PC-3 (cell line): ENCODE measurements at regions not wholly inside any gene's neighbourhood (a gene's known extent, or its start where the extent isn't known, plus 50 kb on each side); places are given as distances from the start of the nearest gene placed in this dataset.

Experiments
- ATAC-seq: fragments of 200-7000 bp; cut with Tn5 transposase; 2 replicates; pipeline ENCODE4 v1.9.1; 2020; ENCODE audit warnings: mild to moderate bottlenecking, moderate library complexity
- BruUV-seq: library from RNA; stranded (reverse); fragments of 400-500 nt; replicated peaks from 2 replicates; lab custom pipeline; 2021; lab: Mats Ljungman, UMichigan
- CTCF ChIA-PET: fragments of 300-600 bp; sonication (Branson Sonifier 250); formaldehyde crosslinking; loops from one replicate; lab custom pipeline; 2022; ENCODE audit warnings: antibody characterized with exemption; lab: Charles Lee
- POLR2A ChIA-PET: fragments of 300-600 bp; sonication (Branson Sonifier 250); formaldehyde crosslinking; loops from one replicate; lab custom pipeline; 2022; ENCODE audit warnings: antibody characterized with exemption; ENCODE audit not compliant: unreplicated experiment; lab: Charles Lee
- DNase-seq: peaks from one replicate; pipeline ENCODE4 v3.0.0-alpha.2; 2015
- H2AFZ ChIP-seq: fragments of 300-600 bp; sonication (generic); 2 replicates; pipeline ENCODE4 v1.6.0; 2016; ENCODE audit warnings: antibody characterized with exemption, low read length
- H3F3A ChIP-seq: fragments of 300-600 bp; sonication (generic); one replicate; pipeline ENCODE4 v1.6.0; 2017; ENCODE audit warnings: antibody characterized with exemption, low read length, control low read depth, mild to moderate bottlenecking; ENCODE audit not compliant: unreplicated experiment
- H3K27ac ChIP-seq: fragments of 300-600 bp; sonication (generic); 2 replicates; pipeline ENCODE4 v1.5.1; 2016; ENCODE audit warnings: mild to moderate bottlenecking, low read length
- H3K27me3 ChIP-seq: fragments of 300-600 bp; sonication (generic); 2 replicates; pipeline ENCODE4 v1.6.1; 2016; ENCODE audit warnings: low read length, mixed read lengths
- H3K36me3 ChIP-seq: fragments of 300-600 bp; sonication (generic); 2 replicates; pipeline ENCODE4 v1.6.1; 2016; ENCODE audit warnings: low read depth, mixed run types, low read length, mixed read lengths
- H3K4me1 ChIP-seq: fragments of 300-600 bp; sonication (generic); 2 replicates; pipeline ENCODE4 v1.5.1; 2016; ENCODE audit warnings: low read length; ENCODE audit not compliant: insufficient read depth
- H3K4me2 ChIP-seq: fragments of 300-600 bp; sonication (generic); 2 replicates; pipeline ENCODE4 v1.6.0; 2016; ENCODE audit warnings: low read length
- H3K4me3 ChIP-seq: fragments of 300-600 bp; sonication (generic); 2 replicates; pipeline ENCODE4 v1.5.1; 2016; ENCODE audit warnings: mild to moderate bottlenecking, low read length, mixed read lengths
- H3K79me2 ChIP-seq: fragments of 300-600 bp; sonication (generic); 2 replicates; pipeline ENCODE4 v1.6.1; 2017; ENCODE audit warnings: low read length, mixed read lengths
- H3K9ac ChIP-seq: fragments of 300-600 bp; sonication (generic); 2 replicates; pipeline ENCODE4 v1.6.0; 2016; ENCODE audit warnings: mild to moderate bottlenecking, low read length
- H3K9me2 ChIP-seq: fragments of 300-600 bp; sonication (generic); replicated peaks from 2 replicates; pipeline ENCODE4 v1.6.1; 2016; ENCODE audit warnings: mixed run types, low read length, mixed read lengths
- H3K9me3 ChIP-seq: fragments of 300-600 bp; sonication (generic); 2 replicates; pipeline ENCODE4 v1.6.1; 2016; ENCODE audit warnings: low read length, mixed read lengths
- H4K20me1 ChIP-seq: fragments of 300-600 bp; sonication (generic); 2 replicates; pipeline ENCODE4 v1.6.1; 2016; ENCODE audit warnings: low read length, mixed read lengths
- CTCF ChIP-seq: fragments of 300-600 bp; sonication (generic); conservative IDR thresholded peaks from 2 replicates; pipeline ENCODE4 v1.5.1; 2017; ENCODE audit warnings: antibody characterized with exemption, low read depth, mild to moderate bottlenecking, low read length
- EZH2 ChIP-seq: fragments of 300-600 bp; sonication (generic); IDR thresholded peaks from one replicate; pipeline ENCODE4 v1.6.1; 2017; ENCODE audit warnings: antibody characterized with exemption, mild to moderate bottlenecking, low read length; ENCODE audit not compliant: unreplicated experiment
- EZH2phosphoT487 ChIP-seq: fragments of 300-600 bp; sonication (generic); IDR thresholded peaks from 2 replicates; pipeline ENCODE4 v1.6.1; 2018; ENCODE audit warnings: mild to moderate bottlenecking, antibody characterized with exemption, low read length, borderline replicate concordance
- intact Hi-C: fragments of 100-400 bp; cut with micrococcal nuclease; formaldehyde crosslinking; loops from 2 replicates; pipeline ENCODE4 v1.9.0; 2023

DNA sequence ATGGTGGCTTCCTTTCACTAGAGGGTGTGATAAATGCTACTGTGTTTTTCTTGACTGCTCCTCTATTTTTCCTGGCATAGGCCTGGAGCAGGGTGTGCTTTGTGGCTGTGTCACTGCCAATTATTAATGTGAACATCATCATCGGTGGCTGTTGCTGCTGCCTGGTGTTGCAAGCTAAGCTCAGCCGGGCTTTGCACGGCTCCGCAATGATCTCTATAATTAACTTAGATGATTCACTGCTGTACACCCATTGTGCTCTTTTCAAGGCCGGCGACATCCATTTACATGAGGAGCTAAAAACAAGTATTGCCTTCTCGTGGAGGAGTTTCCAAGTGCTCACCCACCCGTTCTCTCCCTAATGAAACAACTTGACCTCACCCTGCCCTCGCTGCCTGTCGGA, 160.1 kb upstream of the IRX3 start:
- no peaks in the 10 kb centered on the region for H4K20me1 ChIP-seq
- H3F3A ChIP-seq = no peaks in the 10 kb centered on the region
- no peak overlapping the region for H2AFZ ChIP-seq
- H3K4me3 ChIP-seq = no peak overlapping the region
- H3K4me1 ChIP-seq = no peaks in the 10 kb centered on the region; the same call in 1 of the 2 replicates
- no peak overlapping the region for H3K9ac ChIP-seq
- H3K27ac ChIP-seq = no peak overlapping the region
- no peak for ATAC-seq
- BruUV-seq = no TSS peak
- H3K4me2 ChIP-seq = no peak overlapping the region
- ChIA-PET POLR2A (no interaction called here), CTCF (no interaction called here)
- H3K27me3 ChIP-seq = no peaks in the 10 kb centered on the region
- H3K9me2 ChIP-seq = no peaks in the 10 kb centered on the region
- no peaks in the 10 kb centered on the region for H3K79me2 ChIP-seq
- TF ChIP-seq CTCF (no peak), EZH2phosphoT487 (no peak), EZH2 (no peak)
- intact Hi-C loops = no loop called here
- no peaks in the 10 kb centered on the region for H3K36me3 ChIP-seq
- no peaks in the 10 kb centered on the region for H3K9me3 ChIP-seq
- no peak for DNase-seq

DNA sequence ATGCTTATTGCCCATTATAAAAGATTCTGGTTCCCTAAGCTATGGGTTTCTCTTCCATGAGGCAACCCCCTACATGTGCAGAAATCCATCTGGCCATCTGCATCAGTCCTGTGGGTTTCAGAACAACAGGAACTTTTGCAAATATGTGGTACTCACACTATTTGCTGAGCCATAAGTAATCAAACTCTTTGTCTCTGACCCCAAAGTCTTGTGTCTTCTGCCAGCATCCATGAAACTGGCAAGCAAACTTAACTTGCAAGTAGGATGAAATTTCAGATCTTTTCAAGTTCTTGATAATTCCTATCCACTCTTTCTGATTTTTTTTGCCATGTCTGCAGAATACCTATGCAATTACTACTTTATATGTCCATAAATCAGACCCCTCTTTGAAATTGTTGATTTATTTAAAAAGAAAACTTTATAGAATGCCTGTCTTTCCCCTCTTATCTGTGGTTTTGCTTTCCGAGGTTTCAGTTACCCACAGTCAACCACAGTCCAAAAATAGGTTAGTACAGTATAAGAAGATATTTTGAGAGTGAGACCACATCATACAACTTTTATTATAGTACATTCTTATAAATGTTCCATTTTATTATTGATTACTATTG, 158.4 kb upstream of the IRX3 start:
- TF ChIP-seq EZH2phosphoT487 = no peak
- TF ChIP-seq EZH2 = no peak
- TF ChIP-seq CTCF = no peak
- intact Hi-C loops = no loop called here

DNA sequence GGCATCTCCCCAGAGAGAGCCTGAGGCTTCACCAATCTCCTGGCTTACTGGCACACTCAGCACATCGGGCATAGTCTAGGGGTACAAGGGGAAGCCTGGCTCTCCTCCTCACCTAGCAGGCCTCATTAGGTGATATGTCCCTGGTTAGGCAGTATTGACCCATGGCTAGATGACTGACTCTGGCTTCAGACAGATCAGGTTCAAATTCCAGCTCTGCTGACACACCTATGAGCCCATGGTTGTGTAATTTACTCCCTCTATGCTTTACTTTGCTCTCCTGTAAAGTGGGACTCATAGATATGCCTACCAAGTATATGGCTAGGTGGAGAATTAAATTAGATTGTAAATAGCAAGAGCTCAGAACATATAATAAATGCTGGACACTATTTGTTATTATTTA, 157.3 kb upstream of the IRX3 start:
- Histone ChIP-seq H3F3A (no peaks in the 10 kb centered on the region), H3K4me3 (no peak overlapping the region), H3K9me2 (no peaks in the 10 kb centered on the region), H3K4me1 (no peaks in the 10 kb centered on the region; the same call in 1 of the 2 replicates), H3K4me2 (no peak overlapping the region), H3K36me3 (no peaks in the 10 kb centered on the region), H3K27ac (no peak overlapping the region), H3K79me2 (no peaks in the 10 kb centered on the region), H4K20me1 (no peaks in the 10 kb centered on the region), H3K9me3 (no peaks in the 10 kb centered on the region), H3K27me3 (no peaks in the 10 kb centered on the region), H3K9ac (no peak overlapping the region), H2AFZ (no peak overlapping the region)
- POLR2A ChIA-PET = no interaction called here
- no TSS peak for BruUV-seq
- CTCF ChIA-PET = no interaction called here
- ATAC-seq (no peak), DNase-seq (no peak)
- intact Hi-C loops = no loop called here
- TF ChIP-seq EZH2phosphoT487 = no peak
- TF ChIP-seq CTCF = no peak
- TF ChIP-seq EZH2 = no peak

More for the DNA sequence above, 158.4 kb upstream of the IRX3 start:
- Histone ChIP-seq H3F3A (no peaks in the 10 kb centered on the region), H3K4me1 (no peaks in the 10 kb centered on the region; the same call in 1 of the 2 replicates), H3K4me2 (no peak overlapping the region), H3K79me2 (no peaks in the 10 kb centered on the region), H3K36me3 (no peaks in the 10 kb centered on the region), H3K9ac (no peak overlapping the region), H3K9me3 (no peaks in the 10 kb centered on the region), H2AFZ (no peak overlapping the region), H4K20me1 (no peaks in the 10 kb centered on the region), H3K27me3 (no peaks in the 10 kb centered on the region), H3K4me3 (no peak overlapping the region), H3K9me2 (no peaks in the 10 kb centered on the region), H3K27ac (no peak overlapping the region)
- ATAC-seq (no peak), DNase-seq (no peak)
- ChIA-PET CTCF (no interaction called here), POLR2A (no interaction called here)
- no TSS peak for BruUV-seq
